ENCODE measurements at regions not wholly inside any gene's neighbourhood (a gene's known extent, or its start where the extent isn't known, plus 50 kb on each side); places are given as distances from the start of the nearest gene placed in this dataset.

DNA sequence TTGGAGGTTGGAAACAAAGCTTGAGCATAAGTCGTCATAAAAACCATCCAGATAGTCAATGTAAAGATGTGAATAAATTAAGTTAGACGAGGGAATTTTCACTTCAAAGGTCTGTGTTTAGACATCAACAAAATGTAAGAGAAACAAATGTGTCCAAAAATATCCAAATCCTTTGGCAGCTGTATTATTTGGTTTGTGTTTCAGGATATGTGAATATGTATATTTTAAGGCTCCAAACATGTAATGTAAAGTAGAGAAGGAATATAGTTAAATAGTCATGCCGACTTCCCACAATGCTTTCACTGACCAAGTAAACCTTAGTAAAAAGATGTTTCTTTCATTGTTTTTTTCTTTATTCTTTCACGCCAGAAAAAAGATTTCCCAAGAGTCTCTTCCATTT, 604.9 kb upstream of the NRP1 start:
- H3K36me3 ChIP-seq (ENCODE audit: control insufficient read depth, insufficient read depth, low read length) = no peaks in the 10 kb centered on the region
- no peak overlapping the region for H3K27ac ChIP-seq (ENCODE audit: low read depth, low read length, severe bottlenecking)
- no peaks in the 10 kb centered on the region for H3K9me3 ChIP-seq (ENCODE audit: control insufficient read depth, low read length)
- 80 to 89% methylated on average over 1 to 3 of the region's 4 CpGs for WGBS, 2 experiments (ENCODE audit: insufficient coverage in 2 of 2)
- no peaks in the 10 kb centered on the region for H3K4me1 ChIP-seq (ENCODE audit: control insufficient read depth, insufficient read depth, low read length, poor library complexity, severe bottlenecking)
- no peak overlapping the region for H3K4me3 ChIP-seq (ENCODE audit: extremely low read depth, insufficient read depth, low read length, poor library complexity, severe bottlenecking)

DNA sequence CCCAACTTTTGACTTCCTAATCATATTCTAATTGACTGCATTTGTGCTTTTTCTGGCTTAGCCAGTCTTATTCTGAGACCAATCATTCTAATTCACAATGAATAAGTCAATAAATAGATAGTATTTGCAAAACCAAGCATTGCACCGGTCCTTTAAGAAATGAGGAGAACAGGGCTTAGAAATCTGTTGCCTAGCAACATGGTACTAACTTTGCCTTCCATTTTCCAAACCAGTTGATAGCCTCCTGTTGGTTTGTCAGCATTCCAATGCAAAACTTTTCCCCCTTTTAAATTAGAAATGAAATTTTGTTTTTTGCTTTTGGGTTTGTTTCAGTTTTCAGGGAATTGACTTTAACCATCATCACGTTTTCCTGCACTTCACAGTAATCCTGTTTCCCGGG, 603.5 kb upstream of the NRP1 start:
- 66% methylated on average over 3 of the region's 3 CpGs; no CpG with 5 or more reads in 1 of the 2 experiments for WGBS, 2 experiments (ENCODE audit: insufficient coverage in 2 of 2)
- H3K36me3 ChIP-seq (ENCODE audit: control insufficient read depth, insufficient read depth, low read length) = no peaks in the 10 kb centered on the region
- no peak overlapping the region for H3K4me3 ChIP-seq (ENCODE audit: extremely low read depth, insufficient read depth, low read length, poor library complexity, severe bottlenecking)
- H3K9me3 ChIP-seq (ENCODE audit: control insufficient read depth, low read length) = no peaks in the 10 kb centered on the region
- no peaks in the 10 kb centered on the region for H3K4me1 ChIP-seq (ENCODE audit: control insufficient read depth, insufficient read depth, low read length, poor library complexity, severe bottlenecking)
- no peak overlapping the region for H3K27ac ChIP-seq (ENCODE audit: low read depth, low read length, severe bottlenecking)

DNA sequence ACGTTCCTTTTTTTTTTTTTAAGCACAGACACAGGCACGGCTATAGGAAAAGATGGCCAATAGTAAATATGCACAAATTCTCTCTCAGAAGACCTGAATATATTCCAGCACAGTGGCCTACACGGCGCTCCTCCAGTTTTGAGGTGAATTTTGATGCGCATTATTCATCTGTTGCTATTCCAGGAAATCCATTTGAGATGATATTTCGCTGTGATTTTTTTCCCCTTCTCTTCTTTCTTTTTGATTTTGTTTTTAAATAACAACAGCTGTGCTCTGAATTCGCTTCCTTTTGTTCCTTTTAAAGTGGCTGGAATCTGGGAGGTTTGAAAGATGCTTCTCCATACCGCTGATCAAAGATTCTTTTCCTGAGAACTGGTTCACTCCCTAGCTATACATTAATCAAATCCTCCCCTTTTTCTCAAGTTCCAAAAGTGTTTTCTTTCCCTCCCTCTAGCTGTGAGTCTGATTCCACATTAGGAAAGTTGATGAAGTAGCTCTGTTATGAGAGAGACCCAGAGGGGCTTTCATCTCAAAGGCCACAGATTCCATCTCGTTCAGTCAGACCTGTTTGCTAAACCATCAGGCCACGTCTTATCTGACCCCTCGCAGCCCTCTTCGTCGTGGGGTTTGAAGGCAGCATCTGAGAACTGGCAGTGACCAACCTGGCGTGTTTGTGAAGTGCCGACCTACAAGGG, 602.7 kb upstream of the NRP1 start:
- Histone ChIP-seq H3K9me3 (ENCODE audit: control insufficient read depth, low read length) (no peaks in the 10 kb centered on the region), H3K4me1 (ENCODE audit: control insufficient read depth, insufficient read depth, low read length, poor library complexity, severe bottlenecking) (no peaks in the 10 kb centered on the region), H3K27ac (ENCODE audit: low read depth, low read length, severe bottlenecking) (peak overlapping the region; percentile 18), H3K36me3 (ENCODE audit: control insufficient read depth, insufficient read depth, low read length) (no peaks in the 10 kb centered on the region), H3K4me3 (ENCODE audit: extremely low read depth, insufficient read depth, low read length, poor library complexity, severe bottlenecking) (no peak overlapping the region)
- 80 to 81% methylated on average over 9 to 11 of the region's 15 CpGs for WGBS, 2 experiments (ENCODE audit: insufficient coverage in 2 of 2)

DNA sequence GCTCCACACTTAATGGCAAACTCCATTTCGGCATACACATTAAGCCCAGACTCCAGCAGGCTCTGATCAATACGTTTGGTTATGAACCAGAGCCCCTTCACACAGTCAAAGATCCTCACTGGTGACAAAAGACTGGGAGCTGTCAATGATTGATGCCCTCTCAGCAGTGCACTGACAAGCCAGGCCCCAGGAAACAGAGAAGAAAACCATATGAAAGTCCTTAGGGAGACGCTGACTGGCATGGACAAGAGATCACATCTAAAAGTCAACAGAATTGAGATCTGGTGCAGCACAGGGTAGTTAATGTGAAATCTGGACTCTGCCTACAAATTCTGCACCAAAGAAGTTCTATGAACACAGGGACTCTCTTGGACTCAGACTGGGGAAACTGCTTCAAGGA, 600.9 kb upstream of the NRP1 start:
- Histone ChIP-seq H3K36me3 (ENCODE audit: control insufficient read depth, insufficient read depth, low read length) (no peaks in the 10 kb centered on the region), H3K9me3 (ENCODE audit: control insufficient read depth, low read length) (no peaks in the 10 kb centered on the region), H3K4me1 (ENCODE audit: control insufficient read depth, insufficient read depth, low read length, poor library complexity, severe bottlenecking) (no peaks in the 10 kb centered on the region), H3K4me3 (ENCODE audit: extremely low read depth, insufficient read depth, low read length, poor library complexity, severe bottlenecking) (no peak overlapping the region), H3K27ac (ENCODE audit: low read depth, low read length, severe bottlenecking) (peak overlapping the region; percentile 26)
- 70 to 74% methylated on average over 3 of the region's 3 CpGs for WGBS, 2 experiments (ENCODE audit: insufficient coverage in 2 of 2)

DNA sequence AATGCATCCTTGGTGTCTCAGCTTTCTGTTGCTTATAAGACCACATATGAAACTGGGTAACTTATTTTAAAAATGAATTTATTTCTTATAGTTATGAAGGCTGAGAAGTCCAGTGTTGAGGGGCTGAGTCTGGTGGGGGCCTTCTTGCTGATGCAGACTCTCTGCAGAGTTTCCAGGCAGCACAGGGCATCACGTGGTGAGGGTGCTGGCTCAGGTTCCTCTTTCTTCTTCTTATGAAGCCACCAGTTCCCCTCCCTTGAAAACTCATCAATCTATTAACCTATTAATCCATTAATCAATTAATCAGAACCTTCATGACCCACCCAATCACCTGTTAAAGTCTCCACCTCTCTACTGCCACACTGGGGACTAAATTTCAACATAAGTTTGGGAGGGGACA, 595.6 kb upstream of the NRP1 start:
- no peak overlapping the region for H3K27ac ChIP-seq (ENCODE audit: low read depth, low read length, severe bottlenecking)
- WGBS, 2 experiments (ENCODE audit: insufficient coverage in 2 of 2) = 80 to 100% methylated on average over 1 of the region's 1 CpG
- H3K36me3 ChIP-seq (ENCODE audit: control insufficient read depth, insufficient read depth, low read length) = no peaks in the 10 kb centered on the region
- no peak overlapping the region for H3K4me3 ChIP-seq (ENCODE audit: extremely low read depth, insufficient read depth, low read length, poor library complexity, severe bottlenecking)
- no peaks in the 10 kb centered on the region for H3K9me3 ChIP-seq (ENCODE audit: control insufficient read depth, low read length)
- H3K4me1 ChIP-seq (ENCODE audit: control insufficient read depth, insufficient read depth, low read length, poor library complexity, severe bottlenecking) = no peaks in the 10 kb centered on the region

DNA sequence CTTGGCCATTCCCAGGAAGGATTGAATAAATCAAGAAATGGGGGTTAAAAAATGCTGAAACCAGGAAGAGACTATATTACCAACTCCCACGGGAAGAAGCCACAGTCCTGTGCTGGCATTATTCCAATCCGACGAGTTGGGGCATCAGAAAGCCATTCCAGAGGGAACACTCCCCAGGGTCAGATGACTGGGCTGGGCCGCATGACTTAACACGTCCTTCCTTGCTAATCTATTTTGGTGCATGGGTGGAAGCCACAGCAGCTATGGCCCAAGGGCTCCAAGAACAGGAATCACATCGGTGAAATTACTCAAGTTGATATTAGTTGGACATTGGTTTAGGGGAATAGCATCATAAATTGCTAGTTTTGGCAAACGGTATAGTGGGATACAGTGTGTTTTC, 592.9 kb upstream of the NRP1 start:
- H3K36me3 ChIP-seq (ENCODE audit: control insufficient read depth, insufficient read depth, low read length) = no peaks in the 10 kb centered on the region
- H3K27ac ChIP-seq (ENCODE audit: low read depth, low read length, severe bottlenecking) = no peak overlapping the region
- no peaks in the 10 kb centered on the region for H3K9me3 ChIP-seq (ENCODE audit: control insufficient read depth, low read length)
- 86 to 93% methylated on average over 6 to 7 of the region's 7 CpGs for WGBS, 2 experiments (ENCODE audit: insufficient coverage in 2 of 2)
- no peak overlapping the region for H3K4me3 ChIP-seq (ENCODE audit: extremely low read depth, insufficient read depth, low read length, poor library complexity, severe bottlenecking)
- no peaks in the 10 kb centered on the region for H3K4me1 ChIP-seq (ENCODE audit: control insufficient read depth, insufficient read depth, low read length, poor library complexity, severe bottlenecking)

DNA sequence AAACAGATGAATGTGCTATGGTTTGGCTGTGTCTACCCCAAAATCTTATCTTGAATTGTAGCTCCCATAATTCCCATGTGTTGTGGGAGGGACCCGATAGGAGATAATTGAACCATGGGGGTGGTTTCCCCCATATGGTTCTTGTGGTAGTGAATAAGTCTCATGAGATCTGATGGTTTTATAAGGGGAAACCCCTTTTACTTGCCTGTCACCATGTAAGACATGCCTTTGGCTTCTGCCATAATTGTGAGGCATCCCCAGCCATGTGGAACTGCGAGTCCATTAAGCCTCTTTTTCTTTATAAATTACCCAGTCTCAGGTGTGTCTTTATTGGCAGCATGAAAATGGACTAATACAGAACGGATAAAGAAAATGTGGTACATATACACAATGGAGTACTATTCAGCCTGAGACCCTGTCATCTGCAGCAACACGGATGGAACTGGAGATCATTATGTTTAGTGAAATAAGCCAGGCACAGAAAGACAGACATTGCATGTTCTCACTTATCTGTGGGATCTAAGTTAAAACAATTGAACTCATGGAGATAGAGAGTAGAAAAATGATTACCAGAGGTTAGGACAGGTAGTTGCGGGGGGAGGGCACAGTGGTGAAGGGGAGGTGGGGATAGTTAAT, 587.6 kb upstream of the NRP1 start:
- Histone ChIP-seq H3K4me3 (ENCODE audit: extremely low read depth, insufficient read depth, low read length, poor library complexity, severe bottlenecking) (no peak overlapping the region), H3K9me3 (ENCODE audit: control insufficient read depth, low read length) (no peaks in the 10 kb centered on the region), H3K4me1 (ENCODE audit: control insufficient read depth, insufficient read depth, low read length, poor library complexity, severe bottlenecking) (no peaks in the 10 kb centered on the region), H3K36me3 (ENCODE audit: control insufficient read depth, insufficient read depth, low read length) (no peaks in the 10 kb centered on the region), H3K27ac (ENCODE audit: low read depth, low read length, severe bottlenecking) (no peak overlapping the region)
- 80 to 85% methylated on average over 1 to 2 of the region's 5 CpGs for WGBS, 2 experiments (ENCODE audit: insufficient coverage in 2 of 2)

DNA sequence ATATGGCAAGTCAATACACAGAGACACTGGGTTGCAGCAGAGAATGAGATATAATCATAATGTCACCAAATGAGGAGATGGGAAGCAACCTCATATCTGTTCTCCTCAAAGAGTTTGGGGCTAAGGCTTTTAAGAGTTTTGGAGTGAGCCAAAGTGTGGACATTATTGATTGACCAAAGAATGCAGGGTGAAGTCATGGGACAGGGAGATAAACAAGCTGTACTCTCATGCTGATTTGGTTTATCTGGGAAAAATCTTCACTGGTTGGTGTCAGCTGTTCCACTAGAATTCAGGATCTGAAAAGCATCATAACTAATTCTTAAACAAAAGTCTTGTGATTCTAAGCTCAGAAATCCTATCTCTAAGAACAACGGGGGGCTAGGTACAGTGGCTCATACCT, 585.9 kb upstream of the NRP1 start:
- Histone ChIP-seq H3K9me3 (ENCODE audit: control insufficient read depth, low read length) (no peaks in the 10 kb centered on the region), H3K36me3 (ENCODE audit: control insufficient read depth, insufficient read depth, low read length) (no peaks in the 10 kb centered on the region), H3K27ac (ENCODE audit: low read depth, low read length, severe bottlenecking) (no peak overlapping the region), H3K4me1 (ENCODE audit: control insufficient read depth, insufficient read depth, low read length, poor library complexity, severe bottlenecking) (no peaks in the 10 kb centered on the region), H3K4me3 (ENCODE audit: extremely low read depth, insufficient read depth, low read length, poor library complexity, severe bottlenecking) (no peak overlapping the region)
- WGBS, 2 experiments (ENCODE audit: insufficient coverage in 2 of 2) = 89 to 100% methylated on average over 1 of the region's 1 CpG

DNA sequence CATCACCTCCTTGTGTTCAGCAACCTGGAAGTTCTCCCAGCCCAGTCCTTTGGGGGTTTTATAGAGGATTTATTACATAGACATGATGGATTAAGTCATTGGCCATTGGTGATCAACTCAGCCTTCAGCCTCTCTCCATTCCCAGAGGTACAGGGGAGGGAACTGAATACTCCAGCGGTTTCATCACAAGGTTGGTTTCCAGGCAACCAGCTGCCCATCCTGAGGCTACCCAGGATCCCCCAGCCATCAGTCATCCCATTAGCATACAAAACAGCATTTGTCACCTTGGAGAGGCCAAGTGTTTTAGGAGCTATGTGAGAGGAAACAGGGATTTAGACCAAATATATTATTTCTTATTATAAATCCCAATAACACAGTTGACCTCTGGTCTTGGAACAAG, 584.8 kb upstream of the NRP1 start:
- WGBS, 2 experiments (ENCODE audit: insufficient coverage in 2 of 2) = no CpG with 5 or more reads among the region's 1 CpG
- no peak overlapping the region for H3K27ac ChIP-seq (ENCODE audit: low read depth, low read length, severe bottlenecking)
- H3K4me1 ChIP-seq (ENCODE audit: control insufficient read depth, insufficient read depth, low read length, poor library complexity, severe bottlenecking) = no peaks in the 10 kb centered on the region
- H3K4me3 ChIP-seq (ENCODE audit: extremely low read depth, insufficient read depth, low read length, poor library complexity, severe bottlenecking) = no peak overlapping the region
- no peaks in the 10 kb centered on the region for H3K36me3 ChIP-seq (ENCODE audit: control insufficient read depth, insufficient read depth, low read length)
- H3K9me3 ChIP-seq (ENCODE audit: control insufficient read depth, low read length) = no peaks in the 10 kb centered on the region

DNA sequence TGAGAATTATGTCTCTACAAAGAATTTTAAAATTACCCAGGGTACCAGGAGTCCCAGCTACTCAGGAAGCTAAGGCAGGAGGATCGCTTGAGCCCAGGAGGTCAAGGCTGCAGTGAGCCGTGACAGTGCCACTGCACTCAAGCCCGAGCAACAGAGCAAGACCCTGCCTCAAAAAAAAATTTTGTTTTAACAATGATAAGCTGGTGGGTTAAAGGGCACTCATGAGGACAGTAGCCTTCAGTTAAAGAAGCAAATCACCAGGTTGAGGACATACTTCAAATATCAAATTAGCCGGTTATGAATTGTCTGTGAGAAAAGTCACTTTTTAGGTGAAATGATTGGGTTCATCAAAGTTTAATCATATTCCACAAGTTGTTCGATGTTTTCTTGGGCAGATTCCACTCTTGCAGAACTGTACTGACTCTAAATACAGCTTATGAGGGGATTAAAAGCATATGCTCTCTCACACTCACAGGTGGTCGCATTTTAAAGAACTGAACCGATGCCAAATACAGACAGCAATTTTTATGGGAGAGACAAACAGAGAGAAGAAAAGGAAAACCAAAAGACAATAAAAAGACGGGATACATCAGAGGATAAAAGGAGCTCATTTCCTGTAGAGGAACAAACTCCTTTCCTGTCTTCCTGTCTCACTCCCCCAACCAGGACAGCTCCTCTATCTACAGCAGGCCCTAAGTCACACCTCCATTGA, 582.8 kb upstream of the NRP1 start:
- no peaks in the 10 kb centered on the region for H3K4me1 ChIP-seq (ENCODE audit: control insufficient read depth, insufficient read depth, low read length, poor library complexity, severe bottlenecking)
- no peak overlapping the region for H3K4me3 ChIP-seq (ENCODE audit: extremely low read depth, insufficient read depth, low read length, poor library complexity, severe bottlenecking)
- H3K9me3 ChIP-seq (ENCODE audit: control insufficient read depth, low read length) = no peaks in the 10 kb centered on the region
- H3K27ac ChIP-seq (ENCODE audit: low read depth, low read length, severe bottlenecking) = no peak overlapping the region
- WGBS, 2 experiments (ENCODE audit: insufficient coverage in 2 of 2) = 88 to 100% methylated on average over 3 of the region's 8 CpGs
- H3K36me3 ChIP-seq (ENCODE audit: control insufficient read depth, insufficient read depth, low read length) = no peaks in the 10 kb centered on the region

DNA sequence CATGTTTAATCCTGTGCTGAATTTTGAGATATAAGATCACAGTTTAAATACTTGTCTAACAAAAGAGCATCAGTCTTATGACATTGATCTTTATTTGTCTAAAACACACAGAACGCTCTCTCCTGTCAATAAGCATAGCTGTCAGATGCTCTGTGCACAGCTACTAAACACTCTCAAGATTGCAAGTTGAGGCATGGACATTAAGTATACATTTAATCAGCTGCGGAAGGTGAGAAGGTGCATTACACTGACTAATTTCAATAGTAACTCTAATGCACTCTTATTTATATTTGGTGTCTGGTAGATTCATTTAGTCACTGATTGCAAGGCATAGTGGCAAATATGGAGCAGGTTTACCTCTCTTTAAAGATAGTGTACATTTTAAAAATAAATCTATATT, 580.3 kb upstream of the NRP1 start:
- no peaks in the 10 kb centered on the region for H3K4me1 ChIP-seq (ENCODE audit: control insufficient read depth, insufficient read depth, low read length, poor library complexity, severe bottlenecking)
- no peaks in the 10 kb centered on the region for H3K36me3 ChIP-seq (ENCODE audit: control insufficient read depth, insufficient read depth, low read length)
- H3K9me3 ChIP-seq (ENCODE audit: control insufficient read depth, low read length) = no peaks in the 10 kb centered on the region
- WGBS, 2 experiments (ENCODE audit: insufficient coverage in 2 of 2) = 83% methylated on average over 1 of the region's 2 CpGs; no CpG with 5 or more reads in 1 of the 2 experiments
- no peak overlapping the region for H3K27ac ChIP-seq (ENCODE audit: low read depth, low read length, severe bottlenecking)
- no peak overlapping the region for H3K4me3 ChIP-seq (ENCODE audit: extremely low read depth, insufficient read depth, low read length, poor library complexity, severe bottlenecking)
